Uterus (tissue), 3 donors: ENCODE measurements at regions not wholly inside any gene's neighbourhood (a gene's known extent, or its start where the extent isn't known, plus 50 kb on each side); places are given as distances from the start of the nearest gene placed in this dataset.

ENCODE experiments used
- DNase-seq, 2 donors: peaks; one replicate each; pipeline ENCODE4 v3.0.0-alpha.2; 2019 to 2020
- H3K27ac ChIP-seq, 2 donors: fragments of 200-600 bp; sonication (generic); 1 replicate in 1 of 2; 2 replicates in 1 of 2; pipeline ENCODE4 v1.5.1; 2016 to 2018
- H3K27me3 ChIP-seq, 2 donors: fragments of 200-600 bp; sonication (generic); one replicate each; pipeline ENCODE4 v1.5.1; 2018 to 2019; ENCODE audit warnings: control low read depth in 1 of 2
- H3K36me3 ChIP-seq, 2 donors: fragments of 200-600 bp; sonication (generic); one replicate each; pipeline ENCODE4 v1.5.1; 2019; ENCODE audit warnings: control low read depth in 1 of 2
- H3K4me1 ChIP-seq, 2 donors: fragments of 200-600 bp; sonication (generic); one replicate each; pipeline ENCODE4 v1.5.1; 2018 to 2019; ENCODE audit warnings: control low read depth in 1 of 2
- H3K4me3 ChIP-seq, 2 donors: fragments of 200-600 bp; sonication (generic); 1 replicate in 1 of 2; 2 replicates in 1 of 2; pipeline ENCODE4 v1.5.1; 2018 to 2019; ENCODE audit warnings: mild to moderate bottlenecking in 1 of 2
- H3K9me3 ChIP-seq, 2 donors: fragments of 200-600 bp; sonication (generic); one replicate each; pipeline ENCODE4 v1.5.1; 2019; ENCODE audit warnings: control low read depth in 1 of 2
- CTCF ChIP-seq, 4 experiments: fragments of 200-600 bp in 2 of 4; fragments of 450-650 bp in 2 of 4; sonication (generic) in 2 of 4; IDR thresholded peaks; one replicate each; pipeline ENCODE4 v1.5.1; 2016 to 2019; ENCODE audit warnings: antibody characterized with exemption in 4 of 4, mild to moderate bottlenecking in 2 of 4, moderate library complexity in 1 of 4
- POLR2A ChIP-seq, 2 donors: fragments of 450-650 bp; IDR thresholded peaks; one replicate each; pipeline ENCODE4 v1.6.1; 2016; ENCODE audit warnings: antibody characterized with exemption in 2 of 2, mild to moderate bottlenecking in 1 of 2, moderate library complexity in 1 of 2
- intact Hi-C: fragments of 100-400 bp; cut with DNase I; formaldehyde crosslinking; loops from one replicate; pipeline ENCODE4 v1.15.1; 2023; ENCODE audit warnings: low total_unique reads
- donor health status: DM: yes; HTN: yes; CAD: no.

DNA sequence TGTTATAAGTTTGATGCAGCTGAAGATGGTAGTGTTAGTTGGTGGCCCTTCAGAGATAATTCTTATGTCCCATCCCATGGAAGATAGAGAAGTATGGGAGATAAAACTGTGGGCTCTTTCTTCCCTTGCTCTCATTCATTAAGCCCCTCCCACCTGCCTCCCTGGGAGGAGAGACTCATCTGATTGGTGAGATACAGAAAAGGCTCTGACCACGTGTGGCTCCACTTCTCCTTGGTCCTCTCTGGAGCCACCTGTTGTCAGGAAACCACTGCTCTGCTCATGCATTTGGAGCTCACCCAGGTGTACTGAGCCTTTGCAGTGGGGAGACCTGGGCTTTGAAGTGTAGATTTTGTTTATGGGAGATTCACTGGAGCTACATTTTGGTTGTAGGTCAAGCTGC is 293.2 kb upstream of the RASGRP1 start:
- intact Hi-C loops: no loop called here
- H3K27me3 ChIP-seq: no peaks in the 10 kb centered on the region
- H3K36me3 ChIP-seq: no peaks in the 10 kb centered on the region
- H3K9me3 ChIP-seq: no peaks in the 10 kb centered on the region
- H3K4me1 ChIP-seq: no peaks in the 10 kb centered on the region
- TF ChIP-seq POLR2A (IDR thresholded peaks at IDR 0.05) (no peak), CTCF (IDR thresholded peaks at IDR 0.05) (no peak)
- DNase-seq: no peak
- no peak overlapping the region for H3K27ac ChIP-seq
- H3K4me3 ChIP-seq: no peak overlapping the region

GRCh38 chr15:38859574-38859973 is 295.0 kb upstream of the RASGRP1 start:
- Histone ChIP-seq H3K36me3 (no peaks in the 10 kb centered on the region), H3K27me3 (no peaks in the 10 kb centered on the region), H3K9me3 (no peaks in the 10 kb centered on the region), H3K4me3 (no peak overlapping the region), H3K4me1 (peaks cover 0 to 2% of the 10 kb centered on the region in 2 donors), H3K27ac (no peak overlapping the region)
- TF ChIP-seq POLR2A (IDR thresholded peaks at IDR 0.05) (no peak), CTCF (IDR thresholded peaks at IDR 0.05) (no peak)
- intact Hi-C loops: no loop called here
- no peak for DNase-seq

DNA sequence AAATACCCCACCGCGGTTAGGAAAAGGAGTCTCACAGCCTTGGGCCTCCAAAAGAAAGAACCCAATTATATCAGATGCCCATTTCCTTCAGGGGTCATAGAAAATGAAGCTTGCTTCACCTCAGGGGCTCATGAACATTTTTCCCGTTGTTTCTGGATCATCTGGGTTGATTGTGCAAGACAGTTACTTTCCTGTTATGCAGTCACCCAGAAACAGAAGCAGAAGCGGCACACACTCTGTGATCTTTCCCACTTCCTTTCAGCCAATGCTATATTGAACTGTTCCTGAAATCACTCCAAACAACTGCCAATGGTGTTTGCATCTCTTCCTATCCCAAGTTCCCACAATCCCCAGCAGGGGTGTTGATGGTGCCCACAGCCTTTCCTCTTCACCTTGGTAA is 295.6 kb upstream of the RASGRP1 start:
- intact Hi-C loops: no loop called here

DNA sequence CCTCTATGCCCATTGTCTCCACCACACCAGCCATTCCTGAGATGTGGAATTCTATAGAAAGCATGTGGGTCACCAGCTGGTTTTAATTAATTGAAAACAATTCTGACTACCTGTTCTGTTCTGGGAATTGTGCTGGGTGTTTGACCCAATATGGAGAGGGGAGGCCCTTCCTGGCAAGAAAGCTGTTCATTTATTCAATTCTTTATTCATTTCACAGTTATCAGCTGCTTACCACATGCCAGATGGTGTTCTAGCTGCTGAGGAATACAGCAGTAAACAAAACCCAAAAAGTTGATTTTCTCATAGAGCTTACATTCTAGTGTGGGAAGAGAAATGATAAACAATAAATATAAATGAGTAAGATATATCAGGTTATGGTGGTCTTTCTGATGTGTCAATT is 296.1 kb upstream of the RASGRP1 start:
- intact Hi-C loops: no loop called here
- Histone ChIP-seq H3K4me1 (peaks cover 0 to 5% of the 10 kb centered on the region in 2 donors), H3K36me3 (no peaks in the 10 kb centered on the region), H3K27ac (no peak overlapping the region), H3K4me3 (no peak overlapping the region), H3K9me3 (no peaks in the 10 kb centered on the region), H3K27me3 (no peaks in the 10 kb centered on the region)
- TF ChIP-seq POLR2A (IDR thresholded peaks at IDR 0.05): no peak
- no peak for TF ChIP-seq CTCF (IDR thresholded peaks at IDR 0.05)
- DNase-seq: no peak

More for the DNA sequence above, 295.6 kb upstream of the RASGRP1 start:
- H3K27me3 ChIP-seq: no peaks in the 10 kb centered on the region
- H3K4me1 ChIP-seq: peaks cover 0 to 5% of the 10 kb centered on the region in 2 donors
- no peak for DNase-seq
- no peaks in the 10 kb centered on the region for H3K9me3 ChIP-seq
- no peak overlapping the region for H3K27ac ChIP-seq
- TF ChIP-seq POLR2A (IDR thresholded peaks at IDR 0.05) (no peak), CTCF (IDR thresholded peaks at IDR 0.05) (no peak)
- no peak overlapping the region for H3K4me3 ChIP-seq
- no peaks in the 10 kb centered on the region for H3K36me3 ChIP-seq

DNA sequence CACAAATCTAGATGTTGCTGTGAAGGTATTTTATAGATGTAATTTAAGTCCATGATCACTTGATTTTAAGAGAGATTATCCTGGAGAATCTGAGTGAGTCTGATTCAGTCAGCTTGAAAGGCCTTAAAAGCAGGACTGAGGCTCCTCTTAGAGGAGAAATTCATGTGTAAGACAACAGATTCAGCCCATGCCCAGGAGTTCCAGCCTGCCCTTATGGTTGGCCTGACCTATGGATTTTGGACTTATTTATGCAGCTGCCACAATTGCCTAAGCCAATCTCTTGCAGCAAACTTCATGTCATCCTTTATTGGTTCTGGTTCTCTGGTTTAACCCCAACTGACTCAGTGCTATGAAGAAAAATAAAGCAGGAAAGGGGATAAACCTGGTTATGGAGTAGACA is 296.5 kb upstream of the RASGRP1 start:
- DNase-seq: no peak
- TF ChIP-seq CTCF (IDR thresholded peaks at IDR 0.05): no peak
- Histone ChIP-seq H3K27ac (no peak overlapping the region), H3K9me3 (no peaks in the 10 kb centered on the region), H3K36me3 (no peaks in the 10 kb centered on the region), H3K4me1 (peaks cover 0 to 5% of the 10 kb centered on the region in 2 donors), H3K4me3 (no peak overlapping the region), H3K27me3 (no peaks in the 10 kb centered on the region)
- intact Hi-C loops: no loop called here
